Endothelial cell of umbilical vein (primary cell): ENCODE measurements at regions not wholly inside any gene's neighbourhood (a gene's known extent, or its start where the extent isn't known, plus 50 kb on each side); places are given as distances from the start of the nearest gene placed in this dataset.

Experiments
- BruUV-seq: library from RNA; stranded (reverse); fragments of 400-500 nt; replicated peaks from 2 replicates; lab custom pipeline; 2021; lab: Mats Ljungman, UMichigan
- CTCF ChIA-PET: fragments of 300-600, 350-600 bp; sonication (Branson Sonifier 250); formaldehyde crosslinking; loops from one replicate; lab custom pipeline; 2021; ENCODE audit warnings: antibody characterized with exemption, inconsistent platforms; lab: Charles Lee
- POLR2A ChIA-PET: fragments of 300-600, 350-600 bp; sonication (Branson Sonifier 250); formaldehyde crosslinking; loops from one replicate; lab custom pipeline; 2021; ENCODE audit warnings: antibody characterized with exemption, inconsistent platforms; lab: Charles Lee
- DNase-seq: peaks from one replicate; pipeline ENCODE4 v3.0.0-alpha.2; 2011; ENCODE audit warnings: low read depth, low spot score
- FAIRE-seq: peaks from 2 replicates; lab custom pipeline; 2011; peaks lifted over from hg19 to GRCh38; lab: Jason Lieb, UNC
- H2AFZ ChIP-seq: 2 replicates; pipeline ENCODE4 v1.6.0; 2012; ENCODE audit warnings: low read depth, low read length, control low read depth, inconsistent platforms
- H3K27ac ChIP-seq: 2 replicates; pipeline ENCODE4 v1.5.1; 2011; ENCODE audit warnings: low read depth, mild to moderate bottlenecking, control low read depth, low read length, moderate library complexity; ENCODE audit not compliant: insufficient read depth
- H3K27me3 ChIP-seq, 2 experiments: 2 replicates each; pipeline versions ENCODE4 v1.6.0 to v1.6.1; 2011; ENCODE audit warnings: low read length in 2 of 2, mixed read lengths in 1 of 2; ENCODE audit not compliant: control insufficient read depth in 2 of 2, insufficient read depth in 2 of 2
- H3K36me3 ChIP-seq, 2 experiments: 2 replicates in 1 of 2; 3 replicates in 1 of 2; pipeline ENCODE4 v1.5.1; 2011; ENCODE audit warnings: low read length in 2 of 2, mild to moderate bottlenecking in 1 of 2, moderate library complexity in 1 of 2; ENCODE audit not compliant: control insufficient read depth in 2 of 2, insufficient read depth in 2 of 2; ENCODE audit errors: extremely low read depth in 1 of 2
- H3K4me1 ChIP-seq: 3 replicates; pipeline ENCODE4 v1.5.1; 2011; ENCODE audit warnings: mild to moderate bottlenecking, low read length; ENCODE audit not compliant: control insufficient read depth, insufficient read depth; ENCODE audit errors: extremely low read depth
- H3K4me2 ChIP-seq: 2 replicates; pipeline ENCODE4 v1.6.1; 2011; ENCODE audit warnings: low read length, control low read depth, mixed read lengths; ENCODE audit not compliant: insufficient read depth
- H3K4me3 ChIP-seq, 3 experiments: fragments of 200-600 bp in 1 of 3; sonication (generic), shearing (Covaris generic) in 1 of 3; replicated peaks in 1 of 3; 2 replicates each; pipeline ENCODE4 v1.5.1; 2011 to 2016; ENCODE audit warnings: control low read depth in 3 of 3, low read length in 3 of 3, mild to moderate bottlenecking in 2 of 3, inconsistent platforms in 1 of 3, low read depth in 1 of 3, moderate library complexity in 1 of 3; ENCODE audit not compliant: insufficient read depth in 1 of 3
- H3K79me2 ChIP-seq: 2 replicates; pipeline ENCODE4 v1.6.0; 2012; ENCODE audit warnings: low read length, inconsistent platforms; ENCODE audit not compliant: control insufficient read depth, insufficient read depth
- H3K9ac ChIP-seq: replicated peaks from 2 replicates; pipeline ENCODE3; 2011; ENCODE audit warnings: low read length, control low read depth; ENCODE audit not compliant: insufficient read depth; ENCODE audit errors: extremely low read depth
- H3K9me1 ChIP-seq: replicated peaks from 3 replicates; pipeline ENCODE4 v1.6.0; 2011; ENCODE audit warnings: mild to moderate bottlenecking, low read length; ENCODE audit not compliant: control insufficient read depth, insufficient read depth; ENCODE audit errors: extremely low read depth
- H3K9me3 ChIP-seq: replicated peaks from 2 replicates; pipeline ENCODE4 v1.5.1; 2012; ENCODE audit warnings: low read length, inconsistent platforms; ENCODE audit not compliant: control insufficient read depth, insufficient read depth
- H4K20me1 ChIP-seq: replicated peaks from 2 replicates; pipeline ENCODE3; 2011; ENCODE audit warnings: mild to moderate bottlenecking, low read length; ENCODE audit not compliant: control insufficient read depth, insufficient read depth; ENCODE audit errors: extremely low read depth
- EZH2 ChIP-seq: IDR thresholded peaks from 2 replicates; pipeline ENCODE4 v1.6.1; 2012; ENCODE audit warnings: borderline replicate concordance, low read depth, mild to moderate bottlenecking, moderate library complexity, low read length, inconsistent platforms; ENCODE audit not compliant: severe bottlenecking
- FOS ChIP-seq: IDR thresholded peaks from 2 replicates; pipeline ENCODE4 v1.6.1; 2011; ENCODE audit warnings: mild to moderate bottlenecking, low read length, moderate library complexity, borderline replicate concordance; ENCODE audit not compliant: insufficient read depth
- GATA2 ChIP-seq: IDR thresholded peaks from 2 replicates; pipeline ENCODE4 v1.7.0; 2011; ENCODE audit warnings: low read depth, mild to moderate bottlenecking, moderate library complexity, mixed read lengths, low read length; ENCODE audit not compliant: insufficient read length, insufficient read depth
- JUN ChIP-seq: IDR thresholded peaks from 2 replicates; pipeline ENCODE4 v1.6.1; 2011; ENCODE audit warnings: borderline replicate concordance, low read depth; ENCODE audit not compliant: insufficient read length, insufficient read depth
- MYC ChIP-seq: IDR thresholded peaks from one replicate; pipeline ENCODE4 v1.6.1; 2011; ENCODE audit warnings: mild to moderate bottlenecking, low read depth, low read length
- POLR2A ChIP-seq: IDR thresholded peaks from 2 replicates; pipeline ENCODE4 v1.6.1; 2012; ENCODE audit warnings: low read depth, mild to moderate bottlenecking, control low read depth, low read length
- POLR2AphosphoS5 ChIP-seq: IDR thresholded peaks from 2 replicates; pipeline ENCODE4 v1.6.1; 2012; ENCODE audit warnings: low read depth, mild to moderate bottlenecking, control low read depth, low read length, moderate library complexity; ENCODE audit not compliant: insufficient read depth
- dilution Hi-C: fragments of 300-500 bp; cut with MboI; formaldehyde crosslinking; loops from one replicate; pipeline ENCODE4 v1.15.0; 2019; ENCODE audit warnings: low sequenced_read_pairs; ENCODE audit not compliant: extremely low pct_ligation_motif_present
- intact Hi-C: fragments of 100-400 bp; cut with micrococcal nuclease; formaldehyde crosslinking; loops from one replicate; pipeline ENCODE4 v1.10.0; 2022
- TF ChIP-seq, protein P1 (sequence below): IDR thresholded peaks from 2 replicates; pipeline ENCODE4 v1.6.1; 2011; ENCODE audit not compliant: insufficient read depth, insufficient read length
- TF ChIP-seq, protein P2 (sequence below), 2 donors: IDR thresholded peaks; 1 replicate in 1 of 2; 2 replicates in 1 of 2; pipeline ENCODE4 v1.5.1; 2011; ENCODE audit warnings: low read length in 2 of 2, mild to moderate bottlenecking in 2 of 2, moderate library complexity in 2 of 2, control low read depth in 1 of 2, inconsistent platforms in 1 of 2, low read depth in 1 of 2; ENCODE audit not compliant: insufficient read depth in 1 of 2; ENCODE audit errors: extremely low read depth in 1 of 2

- no peaks in the 10 kb centered on the region for H3K9me1 ChIP-seq
- H3K4me2 ChIP-seq: no peak overlapping the region
- POLR2A ChIA-PET: no interaction called here
- CTCF ChIA-PET: no interaction called here
- BruUV-seq: no TSS peak
- no peaks in the 10 kb centered on the region for H3K9me3 ChIP-seq
- dilution Hi-C loops: no loop called here
- TF ChIP-seq, protein P1, sequence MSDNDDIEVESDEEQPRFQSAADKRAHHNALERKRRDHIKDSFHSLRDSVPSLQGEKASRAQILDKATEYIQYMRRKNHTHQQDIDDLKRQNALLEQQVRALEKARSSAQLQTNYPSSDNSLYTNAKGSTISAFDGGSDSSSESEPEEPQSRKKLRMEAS: no peak
- no peak for TF ChIP-seq POLR2A
- H3K36me3 ChIP-seq: no peaks in the 10 kb centered on the region
- no peak overlapping the region for H3K9ac ChIP-seq
- H3K79me2 ChIP-seq: no peaks in the 10 kb centered on the region
- H3K4me1 ChIP-seq: no peaks in the 10 kb centered on the region
- no peak for DNase-seq
- no peaks in the 10 kb centered on the region for H4K20me1 ChIP-seq
- H3K27ac ChIP-seq: no peak overlapping the region
- H3K27me3 ChIP-seq: no peaks in the 10 kb centered on the region
- H3K4me3 ChIP-seq: no peak overlapping the region
- no peak for FAIRE-seq
- H2AFZ ChIP-seq: no peak overlapping the region
- intact Hi-C loops: no loop called here
Measured at GRCh38 chr3:110026421-110026820, 689.1 kb upstream of the DPPA4 start.

- TF ChIP-seq EZH2: no peak
- TF ChIP-seq, protein P1: no peak
- TF ChIP-seq GATA2: no peak
- no peak for TF ChIP-seq FOS
- TF ChIP-seq JUN: no peak
- TF ChIP-seq POLR2AphosphoS5: no peak
- TF ChIP-seq, protein P2, sequence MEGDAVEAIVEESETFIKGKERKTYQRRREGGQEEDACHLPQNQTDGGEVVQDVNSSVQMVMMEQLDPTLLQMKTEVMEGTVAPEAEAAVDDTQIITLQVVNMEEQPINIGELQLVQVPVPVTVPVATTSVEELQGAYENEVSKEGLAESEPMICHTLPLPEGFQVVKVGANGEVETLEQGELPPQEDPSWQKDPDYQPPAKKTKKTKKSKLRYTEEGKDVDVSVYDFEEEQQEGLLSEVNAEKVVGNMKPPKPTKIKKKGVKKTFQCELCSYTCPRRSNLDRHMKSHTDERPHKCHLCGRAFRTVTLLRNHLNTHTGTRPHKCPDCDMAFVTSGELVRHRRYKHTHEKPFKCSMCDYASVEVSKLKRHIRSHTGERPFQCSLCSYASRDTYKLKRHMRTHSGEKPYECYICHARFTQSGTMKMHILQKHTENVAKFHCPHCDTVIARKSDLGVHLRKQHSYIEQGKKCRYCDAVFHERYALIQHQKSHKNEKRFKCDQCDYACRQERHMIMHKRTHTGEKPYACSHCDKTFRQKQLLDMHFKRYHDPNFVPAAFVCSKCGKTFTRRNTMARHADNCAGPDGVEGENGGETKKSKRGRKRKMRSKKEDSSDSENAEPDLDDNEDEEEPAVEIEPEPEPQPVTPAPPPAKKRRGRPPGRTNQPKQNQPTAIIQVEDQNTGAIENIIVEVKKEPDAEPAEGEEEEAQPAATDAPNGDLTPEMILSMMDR (IDR thresholded peaks at IDR 0.05; ENCODE audit: extremely low read depth in 1 of 2, insufficient read depth in 1 of 2, low read depth in 1 of 2, low read length in 2 of 2): no peak
- TF ChIP-seq POLR2A: no peak
- TF ChIP-seq MYC: no peak
- H3K79me2 ChIP-seq: no peaks in the 10 kb centered on the region
- H3K9ac ChIP-seq: no peak overlapping the region
- no peaks in the 10 kb centered on the region for H3K9me1 ChIP-seq
- H3K4me2 ChIP-seq: no peak overlapping the region
- no peak overlapping the region for H2AFZ ChIP-seq
- H4K20me1 ChIP-seq: no peaks in the 10 kb centered on the region
- H3K27ac ChIP-seq: no peak overlapping the region
- no peak overlapping the region for H3K4me3 ChIP-seq
- dilution Hi-C loops (no loop called here), intact Hi-C loops (no loop called here)
- ChIA-PET POLR2A (no interaction called here), CTCF (no interaction called here)
- H3K36me3 ChIP-seq: no peaks in the 10 kb centered on the region
- no TSS peak for BruUV-seq
- no peak for FAIRE-seq
- H3K4me1 ChIP-seq: no peaks in the 10 kb centered on the region
- H3K27me3 ChIP-seq: no peaks in the 10 kb centered on the region
- H3K9me3 ChIP-seq: no peaks in the 10 kb centered on the region
- no peak for DNase-seq
Measured at GRCh38 chr3:110027446-110028080, 690.2 kb upstream of the DPPA4 start.
